Inferior parietal cortex (tissue), 1 donor: ENCODE measurements at regions not wholly inside any gene's neighbourhood (a gene's known extent, or its start where the extent isn't known, plus 50 kb on each side); places are given as distances from the start of the nearest gene placed in this dataset.

Source experiments
- DNase-seq: peaks from one replicate; pipeline ENCODE4 v3.0.0-alpha.2; 2016; ENCODE audit errors: extremely low spot score

GRCh38 chr18:27762054-27762453, 414.9 kb downstream of the CDH2 start:
- no peak for DNase-seq

- DNase-seq, result no peak
These were observed 424.0 kb downstream of the CDH2 start for GRCh38 chr18:27752944-27753343.

DNA sequence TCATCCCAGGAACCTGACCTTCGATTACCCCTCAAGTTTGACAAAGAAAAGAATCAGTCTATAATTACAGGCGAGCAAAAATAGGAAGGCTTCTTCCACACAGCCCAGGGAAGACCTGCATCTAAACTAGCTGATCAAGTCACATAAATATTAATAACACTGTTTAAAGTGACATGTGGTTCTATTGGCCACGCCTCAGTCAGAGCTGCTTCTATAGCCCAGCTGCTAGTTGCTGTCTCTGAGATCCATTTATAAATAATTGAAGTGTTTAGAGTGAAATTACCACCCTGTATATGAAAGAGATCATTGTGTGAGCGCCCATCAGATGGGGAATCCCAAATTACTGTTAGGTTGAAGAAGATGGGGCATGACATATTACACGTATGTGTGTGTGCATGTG, 426.0 kb downstream of the CDH2 start:
- no peak for DNase-seq

- DNase-seq, result peak; percentile 48
These were observed 426.9 kb downstream of the CDH2 start for GRCh38 chr18:27750014-27750413.

- DNase-seq, result no peak
These were observed 427.7 kb downstream of the CDH2 start for GRCh38 chr18:27749194-27749593.

DNA sequence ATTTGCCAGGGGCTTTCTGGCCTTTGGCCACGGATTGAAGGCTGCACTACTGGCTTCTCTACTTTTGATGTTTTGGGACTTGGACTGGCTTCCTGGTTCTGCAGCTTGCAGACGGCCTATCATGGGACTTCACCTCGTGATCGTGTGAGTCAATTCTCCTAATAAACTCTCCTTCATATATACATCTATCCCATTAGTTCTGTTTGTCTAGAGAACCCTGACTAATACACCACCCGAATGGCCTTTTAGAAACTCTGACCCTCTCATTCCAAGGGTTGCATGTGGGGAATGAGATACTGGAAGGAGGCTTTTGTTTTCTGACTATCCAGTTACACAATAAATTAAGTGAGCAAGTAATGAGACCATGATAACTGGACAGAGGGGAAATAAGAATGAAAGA, 430.7 kb downstream of the CDH2 start:
- DNase-seq, result no peak

DNA sequence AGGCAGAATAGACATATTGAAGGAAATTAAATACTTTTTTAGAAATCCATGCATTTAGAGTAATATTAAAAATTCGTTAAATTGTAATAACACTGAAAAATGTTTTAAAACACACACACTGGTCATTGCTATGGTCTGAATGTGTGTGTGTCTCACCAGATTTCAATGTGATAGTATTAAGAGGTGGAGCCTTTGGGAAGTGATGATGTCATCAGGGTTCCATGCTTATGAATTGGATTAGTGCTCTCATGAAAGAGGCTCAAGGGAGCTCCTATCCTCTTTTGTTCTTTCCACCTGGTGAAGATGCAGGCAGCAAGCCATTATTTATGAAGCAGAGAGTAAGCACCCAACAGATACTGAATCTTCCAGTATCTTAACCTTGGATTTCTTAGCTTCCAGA, 441.8 kb downstream of the CDH2 start:
- no peak for DNase-seq

GRCh38 chr18:27731211-27731610, 445.7 kb downstream of the CDH2 start:
- no peak for DNase-seq

GRCh38 chr18:27728659-27729058, 448.3 kb downstream of the CDH2 start:
- DNase-seq, result no peak

GRCh38 chr18:27724362-27724761, 452.6 kb downstream of the CDH2 start:
- DNase-seq, result no peak

- DNase-seq, result no peak
These were observed 453.8 kb downstream of the CDH2 start for GRCh38 chr18:27723168-27723567.

- no peak for DNase-seq
These were observed 457.2 kb downstream of the CDH2 start for GRCh38 chr18:27719680-27720079.

GRCh38 chr18:27717816-27718215, 459.1 kb downstream of the CDH2 start:
- DNase-seq, result no peak

DNA sequence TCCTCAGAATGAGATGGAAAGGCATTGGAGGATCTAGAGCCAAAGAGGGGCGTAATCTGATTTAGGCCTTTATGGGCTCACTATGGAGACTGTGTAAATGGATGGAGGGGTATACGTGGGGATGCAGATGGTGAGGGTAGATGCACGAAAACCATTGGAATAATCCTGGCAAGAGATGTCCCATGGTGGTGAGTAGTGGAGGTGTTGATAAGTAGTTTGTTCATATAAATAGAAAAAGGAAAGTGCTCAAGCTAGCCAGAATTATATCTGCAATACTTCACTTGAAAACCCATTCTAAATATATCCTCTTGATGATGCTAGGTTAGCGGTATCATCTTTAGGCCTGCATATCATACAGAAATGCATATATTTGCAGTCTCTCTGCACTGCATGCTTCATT, 459.7 kb downstream of the CDH2 start:
- no peak for DNase-seq

DNA sequence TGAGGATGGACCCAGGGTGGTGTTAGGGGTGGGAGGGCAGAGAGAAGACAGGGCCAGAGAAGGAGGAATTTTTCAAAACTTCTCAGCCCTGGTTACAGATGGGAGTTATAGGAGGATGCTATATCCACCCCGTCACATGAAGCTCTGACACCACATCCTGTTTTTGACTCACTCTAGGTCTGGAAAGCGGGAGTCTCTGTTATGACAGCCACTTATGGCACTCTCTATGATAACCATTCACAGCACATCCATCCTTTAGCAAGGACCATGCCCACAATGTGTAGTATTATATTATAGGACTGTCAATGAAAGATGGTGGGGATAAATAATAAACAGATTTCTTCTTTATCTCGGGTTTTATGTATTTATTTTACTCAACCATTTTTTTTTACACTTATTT, 461.2 kb downstream of the CDH2 start:
- DNase-seq, result no peak

- DNase-seq, result no peak
These were observed 463.2 kb downstream of the CDH2 start for GRCh38 chr18:27713738-27714095.

DNA sequence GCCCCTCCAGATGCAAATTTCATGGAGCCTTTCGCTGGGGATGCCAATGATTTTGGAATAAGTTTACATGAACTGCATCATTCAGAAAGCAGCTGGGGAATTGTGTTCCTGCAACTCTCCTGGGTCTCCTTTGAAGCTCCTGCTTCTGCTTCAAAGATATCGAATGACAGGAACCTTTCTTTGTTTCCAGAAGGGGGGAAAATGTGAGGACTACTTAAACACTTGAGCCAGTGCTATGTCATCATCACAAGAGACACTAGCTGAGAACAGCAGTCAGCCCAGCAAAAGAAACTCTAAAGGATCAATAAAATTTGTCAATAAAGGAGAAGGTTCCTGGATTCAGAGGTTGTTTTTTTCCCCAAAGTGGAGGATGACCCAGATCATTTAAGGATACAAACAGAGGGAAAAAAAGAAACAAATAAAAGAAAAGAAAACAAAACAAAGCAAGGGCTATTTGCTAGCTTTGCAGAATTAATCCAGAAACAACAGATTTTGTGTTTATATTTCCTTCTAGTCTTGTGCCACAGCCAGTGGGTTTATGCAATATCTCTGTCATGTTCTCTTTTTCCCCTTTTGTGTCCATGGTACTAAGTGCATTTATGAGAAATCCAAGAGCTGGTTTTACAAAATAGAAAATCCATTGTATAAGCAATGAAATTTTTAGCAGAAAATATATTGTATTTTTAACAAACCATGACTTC, 463.7 kb downstream of the CDH2 start:
- no peak for DNase-seq

GRCh38 chr18:27712066-27712465, 464.9 kb downstream of the CDH2 start:
- no peak for DNase-seq

- DNase-seq, result no peak
These were observed 465.5 kb downstream of the CDH2 start for GRCh38 chr18:27711382-27711781.

DNA sequence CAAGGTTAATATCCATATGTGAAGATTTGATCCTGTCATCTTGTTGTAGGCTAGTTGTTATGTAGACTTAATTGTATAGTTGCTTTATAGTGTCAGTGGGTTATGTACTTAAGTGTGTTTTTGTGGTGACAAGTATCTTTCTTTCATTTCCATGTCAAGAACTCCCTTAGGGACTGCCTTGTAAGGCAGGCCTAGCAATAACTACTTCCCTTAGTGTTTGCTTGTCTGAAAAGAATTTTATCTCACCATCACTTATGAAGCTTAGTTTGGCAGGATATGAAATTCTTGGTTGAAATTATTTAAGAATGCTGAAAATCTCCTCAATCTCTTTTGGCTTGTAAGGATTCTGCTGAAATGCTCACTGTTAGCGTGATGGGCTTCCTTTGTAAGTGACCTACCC, 467.6 kb downstream of the CDH2 start:
- DNase-seq, result no peak

GRCh38 chr18:27707201-27707600, 469.7 kb downstream of the CDH2 start:
- DNase-seq, result no peak

- DNase-seq, result no peak
These were observed 472.1 kb downstream of the CDH2 start for GRCh38 chr18:27704736-27705361.

GRCh38 chr18:27699137-27699536, 477.8 kb downstream of the CDH2 start:
- no peak for DNase-seq

DNA sequence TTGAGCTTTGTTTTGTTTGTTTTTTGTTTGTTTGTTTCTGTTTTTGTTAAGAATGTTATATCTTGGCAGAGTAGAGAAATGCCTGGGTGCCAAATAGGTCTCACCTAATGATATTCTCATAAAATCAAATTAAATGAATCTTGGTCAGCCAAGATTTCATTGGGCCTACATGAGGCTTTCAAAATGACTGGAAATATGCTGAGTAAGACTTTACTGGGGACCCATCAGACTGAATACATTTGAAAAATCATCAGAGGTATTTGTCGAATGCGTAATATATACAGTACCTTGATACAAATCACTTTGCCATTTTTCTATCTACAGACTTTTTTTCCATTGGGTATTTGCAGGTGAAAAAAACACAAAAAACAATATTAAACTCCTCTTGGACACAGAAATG, 480.8 kb downstream of the CDH2 start:
- DNase-seq, result no peak
